GM18907 (cell line): ENCODE measurements at regions not wholly inside any gene's neighbourhood (a gene's known extent, or its start where the extent isn't known, plus 50 kb on each side); places are given as distances from the start of the nearest gene placed in this dataset.

Experiments
- ATAC-seq: cut with Tn5 transposase; IDR thresholded peaks from one replicate; pipeline ENCODE4 v1.9.1; 2021; ENCODE audit warnings: mild to moderate bottlenecking, moderate library complexity; ENCODE audit not compliant: unreplicated experiment

GRCh38 chr4:185921583-185922555 lies 109.9 kb upstream of the SORBS2 start:
- no peak for ATAC-seq

- no peak for ATAC-seq
Measured at GRCh38 chr4:185924458-185925044, 112.6 kb upstream of the SORBS2 start.

DNA sequence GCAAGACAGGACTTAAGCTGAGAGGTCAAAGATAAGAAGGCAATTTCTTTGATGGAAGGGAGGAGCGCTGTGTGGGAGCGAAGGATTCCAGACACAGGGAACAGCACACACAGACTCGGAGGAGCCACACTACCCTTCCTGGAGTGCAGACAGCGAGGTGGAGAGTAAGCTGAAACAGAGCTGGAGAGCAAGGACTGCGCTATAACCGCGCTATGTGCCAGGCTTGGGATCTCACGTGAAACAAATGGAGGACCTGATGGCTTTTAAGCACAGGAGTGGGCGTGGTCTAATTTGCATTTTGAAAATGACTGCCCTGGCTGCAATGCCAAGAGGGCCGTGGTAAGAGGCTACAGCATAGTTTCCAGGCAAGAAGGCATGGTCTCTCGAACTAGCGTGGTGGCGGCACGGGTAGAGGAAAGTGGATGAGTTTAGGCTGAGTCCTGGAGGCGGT lies 113.9 kb upstream of the SORBS2 start:
- ATAC-seq: no peak

DNA sequence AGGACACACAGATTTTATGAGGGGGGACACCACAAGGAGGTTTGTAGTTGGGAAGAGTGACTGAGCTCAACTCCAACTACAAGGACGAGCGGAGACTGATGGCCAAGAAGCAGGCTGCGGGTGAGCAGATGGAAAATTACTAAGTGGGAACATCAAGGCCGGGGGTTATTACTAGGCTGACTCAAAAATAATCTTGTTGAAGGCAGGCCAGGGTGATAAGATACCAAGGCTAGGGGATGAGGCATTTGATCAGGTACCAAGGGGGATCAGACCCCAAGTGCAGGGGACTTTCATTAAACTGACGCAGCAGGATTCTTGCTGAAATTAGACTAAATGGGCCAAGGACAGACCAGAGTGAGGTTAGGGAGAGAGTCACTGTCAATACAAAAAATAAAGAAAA lies 119.4 kb upstream of the SORBS2 start:
- ATAC-seq: no peak

DNA sequence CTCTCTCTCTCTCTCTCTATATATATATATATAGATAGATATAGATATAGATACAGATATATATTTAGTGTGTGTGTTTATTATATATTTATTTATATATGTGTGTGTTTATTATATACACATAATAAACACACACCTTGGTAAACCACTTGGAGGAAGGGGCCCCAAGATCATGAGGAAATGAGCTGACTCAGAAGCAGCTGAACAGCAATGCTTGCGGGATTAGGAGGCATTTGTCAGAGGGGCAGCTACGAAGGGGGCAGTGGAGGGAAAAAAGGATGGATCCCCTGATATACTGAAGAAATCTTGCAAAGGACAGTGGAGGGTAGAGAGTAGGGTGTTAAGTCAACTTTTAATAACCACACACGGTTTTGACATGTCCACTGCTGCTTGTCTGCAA lies 120.0 kb upstream of the SORBS2 start:
- ATAC-seq: no peak

DNA sequence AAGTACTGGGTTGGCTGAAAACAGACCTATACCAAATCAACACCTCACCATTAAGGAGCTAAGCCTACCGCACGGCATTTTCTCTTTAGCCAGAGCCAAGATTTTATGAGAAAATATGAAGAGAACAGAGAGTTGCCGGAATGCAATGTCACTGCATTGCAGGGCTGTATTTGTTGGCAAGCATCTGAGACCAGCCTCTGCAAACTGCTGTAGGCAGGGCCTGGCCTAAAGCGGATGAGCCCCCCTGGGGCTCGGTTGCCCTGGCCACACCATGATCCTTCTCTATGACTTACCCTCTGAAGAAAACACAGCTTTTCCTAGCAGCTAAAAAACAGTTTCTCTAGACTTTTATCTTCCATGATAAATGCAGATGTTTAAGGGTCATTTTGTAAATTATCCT lies 120.5 kb upstream of the SORBS2 start:
- no peak for ATAC-seq

DNA sequence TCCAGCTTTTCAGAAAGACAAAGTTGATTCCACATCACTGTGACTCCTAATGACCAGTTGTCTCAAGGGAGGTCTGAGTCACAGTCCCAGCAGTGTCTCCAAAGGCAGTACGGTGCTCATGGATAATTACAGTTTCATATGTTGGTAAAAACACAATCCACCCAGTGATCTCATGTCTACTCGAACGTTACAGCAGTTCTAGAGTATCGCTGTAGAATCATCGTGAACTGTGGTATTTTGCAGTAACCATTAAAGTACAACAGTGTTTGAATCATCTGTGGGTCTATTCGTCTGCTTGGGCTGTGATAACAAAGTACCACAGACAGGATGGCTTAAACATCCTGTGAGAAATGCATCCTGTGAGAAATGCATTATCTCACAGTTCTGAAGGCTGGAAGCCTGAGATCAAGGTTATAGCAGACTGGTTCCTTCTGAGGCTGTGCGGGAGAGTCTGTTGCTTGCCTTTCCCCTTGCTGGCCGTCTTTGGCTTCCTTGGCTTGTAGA lies 121.1 kb upstream of the SORBS2 start:
- ATAC-seq: no peak

- ATAC-seq: no peak
Measured at GRCh38 chr4:185936650-185937376, 124.8 kb upstream of the SORBS2 start.

DNA sequence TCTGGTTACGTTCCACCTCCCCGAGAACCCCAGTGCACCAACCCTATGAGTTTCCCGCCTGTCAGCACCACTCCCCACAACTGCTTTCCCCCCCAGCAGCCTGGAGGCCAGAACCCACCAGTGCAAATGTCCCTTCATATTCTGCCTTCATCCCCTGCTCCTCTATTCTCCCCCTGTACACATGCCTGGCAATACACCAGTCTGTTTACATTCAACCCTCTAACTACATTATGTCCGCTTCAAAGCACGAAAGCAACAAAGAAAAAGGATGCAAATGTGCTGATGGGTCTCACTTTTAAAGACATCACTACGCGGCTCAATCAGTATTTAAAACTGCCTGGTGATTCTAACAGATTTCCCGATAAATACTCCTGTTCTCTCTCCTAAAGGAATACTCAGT lies 126.7 kb upstream of the SORBS2 start:
- ATAC-seq: no peak

- no peak for ATAC-seq
Measured at GRCh38 chr4:185941461-185941860, 127.5 kb upstream of the TLR3 start.

- no peak for ATAC-seq
Measured at GRCh38 chr4:185945252-185945651, 123.7 kb upstream of the TLR3 start.

GRCh38 chr4:185945906-185946305 lies 123.0 kb upstream of the TLR3 start:
- no peak for ATAC-seq

DNA sequence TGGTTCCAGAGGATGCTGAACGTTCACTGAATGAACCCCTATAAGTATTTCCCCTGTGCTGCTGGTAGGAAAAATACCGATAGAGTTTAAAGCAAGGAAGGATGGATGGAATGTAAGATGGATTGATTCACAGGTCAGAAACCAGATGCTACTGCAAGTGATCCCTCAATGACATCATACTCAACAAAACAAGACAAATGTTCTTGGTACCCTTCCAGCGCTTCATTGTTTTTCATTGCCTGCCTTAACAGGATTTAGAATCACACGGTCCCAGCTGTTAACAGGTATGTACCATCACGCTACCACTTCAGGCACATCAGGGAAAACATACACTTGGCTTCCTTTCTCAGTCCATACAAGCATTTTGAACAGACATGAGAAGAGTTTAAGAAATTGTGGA lies 118.1 kb upstream of the TLR3 start:
- no peak for ATAC-seq

DNA sequence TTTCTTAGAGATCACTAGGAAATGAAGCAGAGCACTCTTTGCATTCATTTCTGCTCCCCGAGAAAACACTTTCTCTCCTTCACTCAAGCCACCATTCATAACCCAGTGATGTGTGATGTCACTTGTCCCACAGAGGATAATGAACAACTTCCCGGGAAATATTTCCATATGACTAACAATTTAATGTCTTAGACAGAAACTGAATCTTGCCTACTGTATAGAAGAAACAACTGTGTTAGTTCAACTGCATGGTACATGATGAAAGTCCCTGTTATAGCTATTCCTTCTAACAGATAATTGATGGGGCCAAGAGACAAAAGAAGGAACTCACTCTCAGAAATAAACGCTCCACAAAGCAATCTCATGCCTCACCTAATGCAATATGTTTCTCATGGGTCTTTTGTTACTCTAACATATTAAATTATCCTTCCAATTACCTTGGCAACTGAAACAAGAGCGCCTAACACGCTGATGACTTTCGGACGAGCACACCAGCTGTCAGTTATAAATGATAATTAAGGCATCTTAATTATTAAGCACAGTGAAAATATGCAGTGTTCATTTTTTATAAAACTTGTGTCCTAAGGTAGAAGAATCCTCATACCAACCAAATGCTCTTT lies 113.7 kb upstream of the TLR3 start:
- ATAC-seq: no peak

DNA sequence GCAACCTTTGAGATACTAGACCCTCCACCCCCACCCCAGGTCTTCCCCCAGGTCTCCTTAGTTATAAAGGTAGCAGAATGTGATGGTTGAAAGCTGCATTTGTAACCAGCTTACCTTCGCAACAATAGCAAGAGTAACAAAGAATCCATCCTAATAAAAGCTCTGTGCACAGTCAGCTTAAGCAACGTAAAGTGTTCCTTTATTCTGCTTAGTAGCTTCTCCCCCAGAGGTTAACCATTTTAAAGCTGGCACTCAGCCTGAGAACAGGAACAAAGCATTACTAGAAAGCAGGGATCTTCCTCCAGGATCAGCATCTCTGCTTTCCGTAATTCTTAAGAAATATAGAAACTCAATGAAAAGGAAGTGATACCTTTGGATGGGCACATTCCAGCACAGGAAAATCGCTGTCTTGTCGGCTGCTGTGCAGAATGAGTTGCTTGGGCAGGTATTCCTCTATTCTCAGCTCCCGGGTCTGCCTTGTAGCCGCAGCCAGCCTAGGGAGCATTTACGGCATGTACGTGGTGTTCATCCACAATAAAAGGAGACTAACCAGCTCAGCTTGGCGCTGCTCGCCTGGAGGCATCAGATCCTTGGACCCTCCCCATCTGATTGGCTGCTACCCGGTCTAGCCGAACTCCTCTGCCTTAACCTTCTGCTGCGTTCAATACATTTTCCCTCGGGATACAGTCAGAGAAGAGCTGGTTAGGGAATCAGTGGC lies 113.0 kb upstream of the TLR3 start:
- ATAC-seq: no peak

DNA sequence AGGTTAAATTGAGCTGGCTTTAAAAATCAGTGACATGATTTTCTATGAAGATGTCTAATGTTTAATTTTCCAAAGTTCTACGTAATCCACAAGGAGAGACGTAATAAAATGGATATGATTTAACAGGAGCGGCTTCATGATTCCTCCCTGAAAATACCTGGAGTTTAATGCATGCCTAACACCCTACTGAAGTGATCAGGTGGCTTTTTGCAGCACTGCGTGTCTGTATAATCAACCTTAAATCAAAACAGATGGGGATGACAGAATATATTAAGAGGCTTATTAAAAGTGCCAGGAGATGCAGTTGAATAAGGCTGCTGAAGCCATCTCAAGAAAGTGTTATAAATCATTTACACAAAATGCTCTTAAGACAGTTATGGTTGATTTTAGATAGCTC lies 112.4 kb upstream of the TLR3 start:
- no peak for ATAC-seq

- no peak for ATAC-seq
Measured at GRCh38 chr4:185958094-185958747, 110.7 kb upstream of the TLR3 start.

DNA sequence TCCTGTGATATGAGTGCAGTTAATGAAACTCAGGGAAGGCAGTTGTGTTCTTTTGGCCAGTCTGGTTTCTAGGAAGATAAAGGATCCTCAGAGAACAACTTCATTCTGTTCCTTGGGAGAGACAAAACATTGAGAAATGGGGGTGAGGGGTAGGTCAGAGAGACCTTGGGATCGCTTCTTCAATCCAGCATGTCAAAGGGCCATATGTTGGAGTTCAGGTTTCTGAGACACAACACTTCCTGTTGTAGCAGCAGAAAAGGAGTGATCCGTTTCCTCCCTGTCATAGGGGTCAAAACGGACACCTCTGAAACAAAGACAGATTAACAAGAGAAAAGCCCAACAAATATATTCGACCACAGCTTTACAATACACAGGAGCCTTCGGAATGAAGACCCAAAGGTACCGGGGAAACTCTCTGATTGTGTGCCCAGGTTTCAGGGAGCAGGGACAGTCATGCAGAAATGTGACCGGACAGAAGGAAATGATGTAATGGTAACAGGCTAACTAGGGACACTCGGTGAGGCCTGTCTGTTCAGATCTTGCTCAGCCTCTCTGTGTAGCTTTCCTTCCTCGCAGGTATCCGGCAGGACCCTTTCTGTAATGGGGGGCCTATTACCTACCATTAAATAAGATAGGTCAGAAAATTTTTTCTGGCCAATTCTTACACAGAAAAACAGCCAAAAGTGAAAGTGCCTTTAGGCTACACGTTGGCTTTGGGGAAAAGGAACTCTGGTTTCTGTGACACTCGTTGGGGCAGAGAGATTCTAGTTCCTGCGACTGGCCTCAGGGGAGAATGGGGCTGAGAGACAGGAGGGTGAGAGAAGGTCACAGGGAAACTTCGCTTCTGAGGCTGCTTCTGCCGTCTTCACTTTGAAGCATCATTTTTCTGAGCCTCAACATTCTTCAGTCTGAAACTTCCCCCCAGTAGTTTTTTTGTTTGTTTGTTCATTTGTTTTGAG lies 103.3 kb upstream of the TLR3 start:
- peak; percentile 76 for ATAC-seq

DNA sequence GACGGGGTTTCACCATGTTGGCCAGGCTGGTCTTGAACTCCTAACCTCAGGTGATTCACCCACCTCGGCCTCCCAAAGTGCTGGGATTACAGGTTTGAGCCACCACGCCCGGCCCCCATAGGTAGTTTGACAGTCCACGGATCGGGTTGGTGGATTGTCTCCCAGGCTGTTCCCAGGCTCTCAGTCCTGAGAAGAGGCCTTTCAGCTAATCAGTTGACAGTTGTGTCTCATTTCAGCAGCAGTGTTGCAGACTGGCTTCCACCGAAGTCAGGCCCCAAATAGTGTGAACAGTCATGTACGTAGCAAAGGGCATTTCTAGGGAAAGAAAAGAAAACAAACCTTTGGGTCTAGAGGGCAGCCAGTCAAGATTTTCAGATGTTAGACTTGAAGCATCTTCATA lies 102.4 kb upstream of the TLR3 start:
- no peak for ATAC-seq
